NCI-H1694 treated with DMSO at 0.1 percent for 48 hours (cell line): ENCODE measurements at regions not wholly inside any gene's neighbourhood (a gene's known extent, or its start where the extent isn't known, plus 50 kb on each side); places are given as distances from the start of the nearest gene placed in this dataset.
A peak's percentile ranks its signal among the peaks of the same experiment; 100 is the strongest.
"Not testable (repeated sequence)": the region's sequence is repeated elsewhere in the genome, so short reads cannot be mapped to it uniquely, and the experiment has no call there.

Experiments used
- DNase-seq: peaks from one replicate; lab custom pipeline; 2025; lab: John Stamatoyannopoulos, UW

- DNase-seq = not testable (repeated sequence)
These were observed 71.5 kb downstream of the WSB1 start for GRCh38 chr17:27365329-27365945.

GRCh38 chr17:27366437-27366836, 72.5 kb downstream of the WSB1 start:
- no peak for DNase-seq

GRCh38 chr17:27367121-27367981, 73.4 kb downstream of the WSB1 start:
- DNase-seq = no peak

GRCh38 chr17:27368151-27368795, 74.4 kb downstream of the WSB1 start:
- DNase-seq = no peak

GRCh38 chr17:27368980-27369379, 75.1 kb downstream of the WSB1 start:
- DNase-seq = no peak

GRCh38 chr17:27370776-27371175, 76.9 kb downstream of the WSB1 start:
- DNase-seq = no peak

- not testable (repeated sequence) for DNase-seq
These were observed 79.8 kb downstream of the WSB1 start for GRCh38 chr17:27373695-27374094.

GRCh38 chr17:27376637-27377547, 79.4 kb upstream of the KSR1 start:
- DNase-seq = no peak

GRCh38 chr17:27378482-27379175, 77.6 kb upstream of the KSR1 start:
- no peak for DNase-seq

- DNase-seq = no peak
These were observed 76.2 kb upstream of the KSR1 start for GRCh38 chr17:27379888-27380533.

GRCh38 chr17:27380551-27380950, 75.7 kb upstream of the KSR1 start:
- DNase-seq = no peak

- DNase-seq = peak; percentile 4
These were observed 75.2 kb upstream of the KSR1 start for GRCh38 chr17:27381007-27381501.

GRCh38 chr17:27382025-27382424, 74.2 kb upstream of the KSR1 start:
- no peak for DNase-seq

- peak; percentile 20 for DNase-seq
These were observed 72.0 kb upstream of the KSR1 start for GRCh38 chr17:27384261-27384701.

GRCh38 chr17:27384726-27385125, 71.5 kb upstream of the KSR1 start:
- DNase-seq = no peak

GRCh38 chr17:27385626-27386025, 70.6 kb upstream of the KSR1 start:
- DNase-seq = no peak

- no peak for DNase-seq
These were observed 69.8 kb upstream of the KSR1 start for GRCh38 chr17:27386206-27387075.

GRCh38 chr17:27389542-27390140, 66.6 kb upstream of the KSR1 start:
- DNase-seq = no peak

- no peak for DNase-seq
These were observed 65.7 kb upstream of the KSR1 start for GRCh38 chr17:27390540-27390939.
